NCI-H2107 (cell line): ENCODE measurements at regions not wholly inside any gene's neighbourhood (a gene's known extent, or its start where the extent isn't known, plus 50 kb on each side); places are given as distances from the start of the nearest gene placed in this dataset.
"Not testable (repeated sequence)": the region's sequence is repeated elsewhere in the genome, so short reads cannot be mapped to it uniquely, and the experiment has no call there.

ENCODE experiments used
- DNase-seq: peaks from one replicate; lab custom pipeline; 2025; lab: John Stamatoyannopoulos, UW

GRCh38 chr2:65605743-65606058 is 173.3 kb upstream of the SPRED2 start:
- no peak for DNase-seq

- DNase-seq = no peak
Measured at GRCh38 chr2:65605058-65605742, 172.8 kb upstream of the SPRED2 start.

- no peak for DNase-seq
Measured at GRCh38 chr2:65604246-65604645, 171.8 kb upstream of the SPRED2 start.

GRCh38 chr2:65602603-65603235 is 170.3 kb upstream of the SPRED2 start:
- DNase-seq = no peak

GRCh38 chr2:65600871-65601270 is 168.5 kb upstream of the SPRED2 start:
- DNase-seq = not testable (repeated sequence)

GRCh38 chr2:65600351-65600750 is 168.0 kb upstream of the SPRED2 start:
- DNase-seq = not testable (repeated sequence)

- DNase-seq = no peak
Measured at GRCh38 chr2:65599693-65600092, 167.3 kb upstream of the SPRED2 start.

GRCh38 chr2:65598996-65599395 is 166.6 kb upstream of the SPRED2 start:
- DNase-seq = no peak

GRCh38 chr2:65598264-65598663 is 165.9 kb upstream of the SPRED2 start:
- DNase-seq = no peak

GRCh38 chr2:65595630-65596029 is 163.2 kb upstream of the SPRED2 start:
- DNase-seq = no peak

GRCh38 chr2:65594150-65594549 is 161.8 kb upstream of the SPRED2 start:
- no peak for DNase-seq

- no peak for DNase-seq
Measured at GRCh38 chr2:65589667-65590066, 157.3 kb upstream of the SPRED2 start.

- DNase-seq = no peak
Measured at GRCh38 chr2:65587779-65588178, 155.4 kb upstream of the SPRED2 start.

- no peak for DNase-seq
Measured at GRCh38 chr2:65586516-65586915, 154.1 kb upstream of the SPRED2 start.

GRCh38 chr2:65583061-65583460 is 150.7 kb upstream of the SPRED2 start:
- DNase-seq = no peak

- no peak for DNase-seq
Measured at GRCh38 chr2:65582364-65582763, 150.0 kb upstream of the SPRED2 start.

- DNase-seq = no peak
Measured at GRCh38 chr2:65580824-65581223, 148.4 kb upstream of the SPRED2 start.

- DNase-seq = no peak
Measured at GRCh38 chr2:65579506-65580235, 147.3 kb upstream of the SPRED2 start.

GRCh38 chr2:65577654-65578053 is 145.3 kb upstream of the SPRED2 start:
- DNase-seq = no peak

GRCh38 chr2:65576861-65577601 is 144.6 kb upstream of the SPRED2 start:
- no peak for DNase-seq

- no peak for DNase-seq
Measured at GRCh38 chr2:65576278-65576677, 143.9 kb upstream of the SPRED2 start.

GRCh38 chr2:65574993-65575392 is 142.6 kb upstream of the SPRED2 start:
- DNase-seq = no peak
